ENCODE measurements at regions not wholly inside any gene's neighbourhood (a gene's known extent, or its start where the extent isn't known, plus 50 kb on each side); places are given as distances from the start of the nearest gene placed in this dataset.

- TF ChIP-seq CTCF (IDR thresholded peaks at IDR 0.05; ENCODE audit: low read length) (no peak), EZH2phosphoT487 (IDR thresholded peaks at IDR 0.05; ENCODE audit: low read length) (no peak)
Observed at GRCh38 chr5:142233083-142234032, 91.5 kb downstream of the SPRY4 start.
